ENCODE measurements at regions not wholly inside any gene's neighbourhood (a gene's known extent, or its start where the extent isn't known, plus 50 kb on each side); places are given as distances from the start of the nearest gene placed in this dataset.

DNA sequence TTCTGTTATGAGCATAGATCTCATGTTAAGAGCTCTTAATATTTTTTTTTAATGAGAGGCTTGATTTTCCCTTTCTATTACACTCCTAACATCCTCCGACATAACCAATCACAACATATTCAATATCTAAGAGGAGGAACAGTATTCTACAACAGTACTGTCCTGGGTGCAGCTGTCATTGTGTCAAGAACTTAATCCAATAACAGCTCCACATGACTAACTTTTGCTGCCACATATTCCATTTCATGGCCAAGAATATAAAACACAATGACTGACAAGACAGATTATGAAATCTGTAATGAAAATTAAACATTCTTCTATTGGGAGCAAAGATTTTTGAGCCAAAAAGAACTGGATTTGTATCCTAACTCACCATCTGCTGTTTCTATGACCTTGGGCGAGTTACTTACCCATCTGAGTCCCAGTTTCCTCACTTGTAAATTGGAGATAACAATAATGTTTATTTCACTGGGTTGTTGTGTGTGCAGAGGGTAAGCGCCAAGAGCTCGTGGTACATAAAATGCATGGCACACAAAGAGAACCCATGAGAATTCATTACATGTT is 405.6 kb downstream of the SPRY1 start:
- DNase-seq (ENCODE audit: low read depth in 2 of 2) = no peak

DNA sequence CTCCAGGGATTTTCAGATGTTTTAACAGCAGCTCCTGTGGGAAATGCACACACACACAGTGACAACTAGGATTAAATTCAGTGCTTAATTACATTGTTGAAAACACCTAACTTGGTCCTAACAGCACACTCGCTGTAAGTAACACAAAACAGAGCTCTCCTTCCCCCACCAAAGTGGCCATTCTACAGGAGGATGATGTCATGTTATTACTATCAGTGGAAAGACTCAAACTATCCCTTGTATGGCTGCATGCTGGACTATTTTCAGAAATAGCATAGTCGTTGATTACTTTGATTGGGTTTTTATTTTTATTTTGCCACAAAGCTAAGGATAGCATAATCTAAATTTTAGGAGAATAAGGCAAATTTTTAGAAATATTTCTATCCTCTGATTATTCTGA is 406.3 kb downstream of the SPRY1 start:
- no peak for DNase-seq (ENCODE audit: low read depth in 2 of 2)

DNA sequence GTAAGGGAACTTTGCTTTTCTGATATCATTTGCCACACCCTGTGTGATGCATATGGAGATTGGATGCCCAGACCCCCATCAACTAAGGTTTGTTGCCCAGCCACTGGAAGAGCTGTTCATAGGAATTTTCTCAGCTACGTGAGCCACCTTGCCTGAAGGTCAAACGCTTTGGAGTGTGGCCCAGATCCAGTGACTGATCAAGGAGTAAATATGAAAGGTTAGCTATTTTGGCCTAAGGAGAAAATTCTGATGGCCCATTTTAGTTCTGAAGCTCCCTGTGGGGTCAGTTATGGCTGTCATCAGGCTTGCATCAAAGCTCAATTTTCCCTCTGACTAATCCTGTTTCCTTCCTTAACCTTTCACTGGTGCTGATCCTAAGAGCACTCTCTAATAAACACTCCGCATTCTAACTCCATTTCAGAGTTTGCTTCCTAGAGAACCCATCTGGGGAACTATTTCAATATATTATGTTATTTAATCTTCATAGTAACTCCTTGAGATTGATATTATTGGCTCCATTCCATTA is 407.7 kb downstream of the SPRY1 start:
- DNase-seq (ENCODE audit: low read depth in 2 of 2) = peak in 1 of 2 donors; percentile 22

DNA sequence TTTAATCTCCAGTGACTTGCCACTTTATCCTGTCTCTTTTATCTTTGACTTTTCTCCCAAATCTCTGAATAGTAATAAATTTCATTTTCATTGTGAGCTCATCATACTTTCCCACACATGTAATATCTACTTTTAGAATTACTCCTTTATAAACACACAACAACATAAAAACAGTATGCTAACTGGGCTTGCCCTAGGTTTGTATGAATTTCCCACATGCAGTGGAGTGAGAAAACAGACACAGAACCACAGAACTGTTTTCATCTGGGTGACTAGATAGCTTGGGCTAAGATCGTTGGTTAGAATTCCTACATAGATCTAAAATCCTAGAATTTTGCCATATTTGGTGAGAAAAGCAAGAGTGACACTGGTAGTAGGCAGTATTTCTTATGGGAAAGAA is 409.5 kb downstream of the SPRY1 start:
- DNase-seq (ENCODE audit: low read depth in 2 of 2) = no peak

DNA sequence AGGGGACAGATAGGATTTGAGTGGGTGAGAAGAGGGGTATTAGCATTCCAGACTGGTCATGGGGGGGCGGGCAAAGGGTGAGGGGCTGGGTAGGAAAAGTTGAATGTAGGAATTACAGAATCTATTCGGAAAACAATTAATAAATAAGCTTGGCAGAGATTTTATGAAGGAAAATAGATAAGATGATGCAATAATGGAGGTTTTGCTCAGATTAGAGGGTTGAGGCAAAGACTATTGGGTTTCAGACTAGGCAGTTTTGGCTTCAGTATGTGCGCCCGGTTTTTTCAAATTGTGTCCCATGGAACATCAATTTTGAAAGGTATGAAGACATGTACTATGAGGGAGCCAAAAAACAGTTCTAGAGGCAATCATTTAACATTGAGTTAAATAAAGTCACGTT is 410.6 kb downstream of the SPRY1 start:
- DNase-seq (ENCODE audit: low read depth in 2 of 2) = no peak

DNA sequence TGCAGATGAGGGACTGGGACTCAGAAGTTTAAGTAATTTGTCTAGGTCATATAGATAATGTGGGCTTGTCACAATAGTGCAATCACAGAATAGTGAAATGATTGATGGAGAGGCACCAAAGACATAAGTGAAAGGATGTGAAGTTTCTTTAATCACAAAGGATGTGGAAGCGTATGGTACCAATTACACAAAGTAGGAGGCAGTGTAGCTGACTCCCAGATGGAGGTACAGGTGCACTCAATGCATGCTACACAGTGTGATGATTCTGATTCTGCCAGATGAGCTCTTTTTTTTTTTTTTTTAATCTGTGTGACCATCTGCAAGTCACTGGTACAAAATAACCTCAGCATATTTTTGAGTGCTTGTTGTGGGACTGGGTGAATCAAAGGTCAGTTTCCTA is 411.3 kb downstream of the SPRY1 start:
- no peak for DNase-seq (ENCODE audit: low read depth in 2 of 2)

DNA sequence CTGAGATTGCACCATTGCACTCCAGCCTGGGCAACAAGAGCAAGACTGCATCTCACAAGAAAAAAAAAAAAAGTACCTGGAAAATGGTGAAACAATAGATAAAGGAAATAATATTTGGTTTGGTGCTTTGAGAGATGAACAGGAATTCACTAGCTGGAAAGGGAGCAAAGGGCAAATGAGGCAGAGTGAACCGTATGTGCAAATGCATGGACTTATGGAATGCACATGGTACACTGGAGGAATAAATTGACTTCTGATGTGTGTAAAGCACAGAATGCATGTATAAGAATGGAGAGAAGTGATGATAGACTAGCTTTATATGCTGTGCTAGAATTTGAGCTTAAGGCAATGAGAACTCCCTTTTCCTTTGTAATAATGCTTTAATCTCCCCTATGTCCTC is 413.3 kb downstream of the SPRY1 start:
- no peak for DNase-seq (ENCODE audit: low read depth in 2 of 2)

DNA sequence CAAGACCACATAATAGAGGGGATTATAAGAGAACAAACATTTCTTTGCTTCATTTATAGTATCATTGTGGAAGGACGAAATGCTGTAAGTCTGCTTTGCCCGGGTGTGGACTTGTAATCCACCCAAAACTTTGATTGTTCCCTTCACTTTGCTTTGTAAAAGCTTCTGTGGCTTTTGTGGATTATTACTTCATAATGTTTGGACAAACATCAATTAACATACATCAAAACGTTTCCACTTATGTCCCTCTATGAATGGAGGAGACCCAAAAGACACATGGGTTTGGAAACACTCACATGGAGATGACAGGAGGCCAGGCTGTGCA is 415.4 kb downstream of the SPRY1 start:
- DNase-seq (ENCODE audit: low read depth in 2 of 2) = no peak

DNA sequence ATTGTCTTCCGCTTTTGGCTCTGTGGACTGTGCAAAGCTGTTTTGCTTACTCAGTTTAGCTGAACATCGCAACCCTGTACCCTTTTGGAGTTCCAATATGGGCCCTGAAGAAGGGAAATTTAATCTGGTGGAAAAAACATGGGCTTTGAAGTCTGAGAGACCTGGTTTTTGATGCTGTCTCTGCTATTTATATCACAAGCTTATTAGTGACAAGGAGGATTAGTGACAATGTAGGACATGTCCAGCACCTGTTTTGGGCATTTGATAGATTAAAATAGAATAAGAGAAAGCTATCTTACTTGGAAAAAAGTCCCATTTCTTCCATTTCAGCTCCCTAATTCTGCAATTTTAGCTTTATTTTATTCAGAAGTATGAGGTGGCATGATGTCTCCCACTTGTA is 417.3 kb downstream of the SPRY1 start:
- no peak for DNase-seq (ENCODE audit: low read depth in 2 of 2)

DNA sequence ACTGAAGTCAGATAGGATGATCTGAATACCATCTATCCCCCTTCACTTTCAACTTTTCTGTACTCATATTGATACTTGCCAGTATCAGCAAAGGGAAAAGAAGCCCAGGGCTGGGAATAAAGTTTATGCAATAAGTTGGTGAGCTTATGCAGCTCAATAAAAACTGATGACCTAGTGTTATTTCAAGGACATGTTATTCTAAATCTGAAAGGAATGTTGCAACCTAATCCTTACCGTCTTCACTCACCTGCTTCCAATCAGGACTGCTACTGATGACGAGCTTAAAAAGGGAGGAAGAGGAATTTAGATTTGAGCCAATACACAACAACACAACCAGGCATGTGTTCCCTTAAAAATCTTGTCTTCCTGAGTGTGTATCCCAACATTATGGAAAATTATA is 419.9 kb downstream of the SPRY1 start:
- no peak for DNase-seq (ENCODE audit: low read depth in 2 of 2)

DNA sequence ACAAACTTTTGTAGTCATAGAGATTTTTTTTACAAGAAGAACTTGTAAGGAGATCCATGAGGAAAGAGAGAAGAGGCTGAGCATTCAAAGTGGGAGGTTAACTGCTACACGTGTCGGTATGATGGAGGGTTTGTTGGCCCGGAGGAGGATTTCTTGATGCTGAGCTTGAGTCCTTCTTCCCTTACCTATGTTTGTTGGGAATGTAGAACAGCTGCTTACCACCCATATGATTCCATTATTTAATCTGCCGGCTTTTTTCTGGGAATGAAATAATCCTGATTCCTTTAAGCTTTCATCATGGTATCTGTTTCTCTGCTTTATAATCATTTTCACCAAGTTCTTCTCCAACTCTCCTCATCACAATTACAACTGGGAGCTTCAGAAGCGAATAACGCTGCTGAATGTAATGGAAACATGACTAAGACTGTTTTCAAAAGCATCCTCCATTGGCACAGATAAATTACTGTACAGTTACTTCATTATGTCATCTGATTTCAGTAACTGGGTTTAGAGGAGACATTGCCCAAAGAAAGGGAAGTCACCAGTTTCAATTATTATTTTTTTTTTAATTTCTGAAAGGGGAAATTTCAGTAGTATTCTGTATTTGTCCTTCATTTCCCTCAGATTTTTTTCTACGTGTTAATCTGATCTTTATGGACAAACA is 420.6 kb downstream of the SPRY1 start:
- no peak for DNase-seq (ENCODE audit: low read depth in 2 of 2)

DNA sequence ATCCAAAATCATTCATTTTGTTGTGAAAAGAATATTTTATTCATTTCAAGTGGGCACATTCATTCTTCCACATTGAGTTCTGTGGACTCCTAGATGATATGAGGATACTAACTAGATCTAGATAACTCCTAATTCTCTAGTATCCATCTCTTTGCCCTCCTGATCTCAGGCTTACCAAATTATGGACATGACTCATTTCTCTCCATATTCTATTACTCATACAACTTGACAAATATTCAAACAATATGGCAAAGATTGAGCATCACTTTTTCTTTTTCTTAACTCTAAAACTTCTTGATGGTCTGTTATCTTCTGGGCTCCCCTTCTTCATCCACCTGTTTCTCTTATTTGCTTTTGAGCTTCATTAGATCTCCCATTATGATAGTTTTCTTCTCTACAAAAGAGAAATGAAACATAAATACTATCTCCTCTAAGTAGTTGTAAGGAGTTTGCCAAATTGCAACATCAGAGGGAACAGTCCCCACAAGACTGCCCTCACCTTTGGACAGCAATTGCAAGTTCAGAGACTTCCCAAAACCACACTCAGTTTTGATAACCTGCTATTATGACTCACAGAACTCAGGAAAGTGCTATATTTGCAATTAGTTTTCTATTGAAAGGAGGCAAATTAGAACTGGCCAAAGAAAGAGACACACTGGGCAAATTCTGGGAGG is 422.9 kb downstream of the SPRY1 start:
- no peak for DNase-seq (ENCODE audit: low read depth in 2 of 2)

DNA sequence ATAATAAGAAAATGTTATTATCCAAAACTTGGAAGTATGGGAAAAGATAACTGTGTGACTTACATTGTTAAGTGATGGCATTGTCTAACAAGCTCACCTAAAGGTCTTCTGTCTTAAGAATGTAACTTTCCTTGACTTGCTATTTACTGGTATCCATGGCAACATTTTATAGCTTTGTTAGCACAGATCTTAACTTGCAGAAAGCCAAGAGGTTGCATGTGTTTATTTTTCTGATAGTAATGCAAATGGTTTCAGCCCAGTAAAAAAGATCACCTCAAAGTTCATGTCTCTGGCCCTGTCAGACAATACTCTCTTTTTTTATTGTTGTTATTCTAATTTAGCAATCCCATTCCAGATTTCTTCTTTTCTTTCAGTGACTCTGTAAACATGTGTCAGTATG is 425.3 kb downstream of the SPRY1 start:
- DNase-seq (ENCODE audit: low read depth in 2 of 2) = peak in 1 of 2 donors; percentile 61

DNA sequence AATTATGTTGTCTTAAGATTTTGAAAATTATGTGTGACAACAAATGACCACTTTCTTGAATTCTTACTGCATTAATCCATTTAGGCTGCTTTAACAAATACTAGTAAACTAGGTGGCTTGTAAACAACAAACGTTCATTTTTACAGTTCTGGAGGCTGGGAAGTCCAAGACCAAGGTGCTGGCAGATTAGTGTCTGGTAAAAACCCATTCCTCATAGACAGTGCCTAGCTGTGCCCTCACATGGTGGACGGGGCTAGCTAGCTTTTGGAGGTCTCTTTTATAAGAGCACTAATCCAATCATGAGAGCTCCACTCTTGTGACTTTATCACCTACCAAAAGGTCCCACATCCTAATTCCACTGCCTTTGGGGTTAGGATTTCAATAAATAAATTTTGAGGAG is 425.8 kb downstream of the SPRY1 start:
- DNase-seq (ENCODE audit: low read depth in 2 of 2) = no peak

DNA sequence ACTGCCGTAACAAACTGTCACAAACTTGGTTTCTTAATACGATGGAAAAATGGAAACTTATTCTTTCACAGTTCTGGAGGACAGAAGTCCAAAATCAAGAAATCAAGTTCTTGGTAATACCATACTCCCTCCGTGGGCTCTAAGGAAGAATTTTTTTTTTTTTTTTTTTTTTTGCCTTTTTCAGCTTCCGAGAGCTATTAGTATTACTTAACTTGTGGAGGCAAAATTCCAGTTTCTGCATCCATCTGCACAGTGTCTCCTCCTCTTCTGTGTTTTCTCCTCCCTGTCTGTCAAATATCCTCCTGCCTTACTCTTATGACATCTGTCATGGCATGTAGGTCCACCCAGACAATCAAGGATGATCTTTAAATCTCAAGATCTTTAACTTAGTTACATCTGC is 426.6 kb downstream of the SPRY1 start:
- DNase-seq (ENCODE audit: low read depth in 2 of 2) = no peak

DNA sequence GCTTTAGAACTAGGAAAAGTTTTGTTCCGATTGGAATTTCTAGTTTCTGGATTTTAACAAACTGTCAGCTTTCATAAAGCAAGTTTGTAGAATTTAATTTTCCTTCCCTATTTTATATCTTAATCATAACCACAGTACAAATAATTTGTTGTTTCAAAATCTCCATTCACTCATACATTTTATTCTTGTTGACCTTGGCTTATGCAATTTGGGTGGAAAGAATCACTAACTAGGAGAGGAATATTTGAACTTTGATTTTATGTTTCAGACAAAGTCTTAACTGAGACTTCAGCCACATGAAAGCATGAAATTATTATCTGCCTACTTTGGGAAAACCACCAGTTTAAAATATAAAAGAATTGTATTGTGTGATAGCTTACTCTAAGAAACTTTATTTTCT is 427.9 kb downstream of the SPRY1 start:
- DNase-seq (ENCODE audit: low read depth in 2 of 2) = no peak

DNA sequence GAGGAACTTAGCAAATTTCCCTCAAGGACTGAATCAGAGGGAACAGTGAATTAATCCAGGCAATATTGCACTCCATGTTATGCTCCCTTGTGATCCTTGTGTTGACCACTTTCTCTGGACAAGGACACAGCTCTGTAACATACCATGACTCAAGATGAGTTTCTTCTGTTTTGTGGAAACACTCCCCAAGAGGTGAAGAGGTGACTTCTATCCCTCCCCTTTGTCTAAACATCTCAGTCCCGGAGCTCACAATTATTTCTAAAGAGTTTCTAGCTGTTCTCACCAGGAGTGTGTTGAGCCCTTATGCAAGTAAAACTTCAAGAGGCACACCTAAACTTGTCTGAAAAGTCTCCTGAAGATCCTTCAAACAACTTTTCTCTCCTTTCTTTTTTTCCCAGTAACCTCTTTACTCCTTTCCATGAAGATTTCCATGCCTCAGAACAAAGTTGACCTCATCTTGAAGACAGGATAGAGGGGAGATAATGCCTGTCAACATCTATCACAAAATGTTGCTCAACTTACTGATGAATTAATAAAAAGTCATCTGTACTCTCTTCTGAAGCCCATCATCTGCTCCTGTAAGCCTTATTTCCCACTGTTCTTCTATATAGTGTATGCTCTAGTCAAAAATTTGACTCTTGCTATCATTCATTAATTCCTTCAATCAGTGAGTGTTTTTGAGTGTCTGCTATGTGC is 429.1 kb downstream of the SPRY1 start:
- peak in 1 of 2 donors; percentile 18 for DNase-seq (ENCODE audit: low read depth in 2 of 2)

DNA sequence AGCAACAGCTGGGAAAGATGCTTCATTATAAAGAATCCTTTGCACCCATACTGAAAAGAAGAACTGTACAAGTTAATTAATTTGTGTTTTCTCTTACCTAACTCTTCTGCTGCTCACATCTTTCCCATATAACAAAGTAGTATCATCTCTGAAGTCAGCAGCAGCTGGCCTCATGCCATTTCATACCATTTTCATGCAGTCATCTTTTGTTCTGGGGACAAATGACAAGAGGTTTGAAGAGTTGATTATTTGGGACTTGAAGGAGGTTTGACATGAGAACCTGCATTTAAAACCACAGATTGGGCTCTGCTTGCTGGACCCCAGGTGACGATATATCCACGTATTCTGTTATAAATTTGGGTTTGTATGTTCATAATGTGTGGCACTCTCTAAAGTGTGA is 430.3 kb downstream of the SPRY1 start:
- peak; percentile 37 to 68 for DNase-seq (ENCODE audit: low read depth in 2 of 2)

DNA sequence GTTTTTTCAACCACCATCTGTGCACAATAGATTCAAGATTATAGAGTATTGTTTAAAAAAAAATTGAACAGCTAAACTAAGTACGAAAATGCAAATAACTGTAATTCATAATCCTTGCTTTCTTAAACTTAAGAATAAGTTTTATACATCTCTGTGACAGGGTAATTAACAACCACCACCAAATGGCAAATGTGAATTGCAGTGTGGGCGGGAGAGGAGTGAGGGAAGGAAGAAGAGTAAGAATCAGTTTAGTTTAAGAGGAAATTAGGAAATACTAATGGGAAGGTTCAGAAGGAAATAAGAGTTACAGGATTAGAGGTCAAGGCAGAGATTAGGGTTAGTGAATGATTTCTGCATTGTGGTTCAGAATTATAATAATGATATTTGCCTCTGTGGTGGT is 430.9 kb downstream of the SPRY1 start:
- DNase-seq (ENCODE audit: low read depth in 2 of 2) = no peak

DNA sequence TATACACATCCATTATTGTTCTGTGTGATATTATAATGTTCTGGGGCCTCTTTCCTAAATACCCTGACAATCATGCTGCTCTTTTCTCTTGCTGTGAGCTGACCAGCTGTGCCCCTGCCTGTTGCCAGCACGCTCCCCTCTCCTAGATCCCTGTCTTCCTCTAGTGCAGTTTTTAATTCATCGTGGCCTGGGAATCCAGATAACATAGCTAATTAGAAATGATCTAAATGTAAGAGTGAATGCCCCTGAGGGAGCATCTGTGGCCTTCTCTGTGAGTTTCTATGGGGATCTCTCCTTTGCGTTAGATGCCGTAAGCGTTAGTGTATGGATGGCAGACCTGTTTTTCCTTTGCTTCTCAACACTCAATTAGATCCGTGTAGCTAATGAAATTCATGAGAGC is 434.3 kb downstream of the SPRY1 start:
- DNase-seq (ENCODE audit: low read depth in 2 of 2) = no peak

DNA sequence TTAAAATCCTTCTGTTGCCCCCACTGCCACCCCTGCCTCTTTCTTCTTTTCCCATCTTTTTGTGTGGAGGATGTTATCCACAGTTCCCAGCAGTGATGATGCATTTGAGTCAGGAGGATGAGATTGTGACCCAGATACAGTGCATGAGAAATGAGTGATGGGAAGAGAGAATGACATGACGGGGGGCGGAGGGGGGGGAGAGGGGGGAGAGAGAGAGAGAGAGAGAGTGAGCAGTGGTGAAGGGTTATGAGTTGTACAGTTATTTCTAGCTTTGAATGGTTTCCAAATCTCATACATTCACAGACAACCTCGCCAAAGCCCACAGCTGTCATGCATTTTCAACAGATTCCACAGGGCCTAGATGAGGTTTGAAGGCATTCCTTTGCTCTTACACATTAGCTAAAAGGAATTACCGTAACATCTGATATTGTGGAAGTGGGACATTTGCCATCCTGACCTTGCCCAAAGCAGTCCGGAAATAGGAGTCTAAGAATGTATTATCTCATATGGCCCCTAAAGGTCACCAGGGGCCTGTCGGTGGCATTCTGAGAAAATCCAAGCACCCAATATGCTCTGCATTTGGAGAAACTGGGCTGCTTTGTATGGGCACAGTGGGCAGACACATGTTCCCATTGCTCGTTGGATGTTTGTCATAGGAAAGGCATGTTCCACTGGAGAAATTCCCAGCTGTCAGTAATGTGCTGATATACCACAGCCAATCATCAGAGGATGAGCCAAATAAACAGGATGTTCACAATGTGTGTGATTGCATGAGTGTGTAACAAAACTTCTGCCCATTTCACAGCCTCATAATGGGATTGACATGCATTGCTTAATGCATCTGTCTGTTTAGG is 435.8 kb downstream of the SPRY1 start:
- DNase-seq (ENCODE audit: low read depth in 2 of 2) = peak; percentile 92 to 93
